ENCODE measurements at regions not wholly inside any gene's neighbourhood (a gene's known extent, or its start where the extent isn't known, plus 50 kb on each side); places are given as distances from the start of the nearest gene placed in this dataset.

- Mint-ChIP-seq H3K36me3 (ENCODE audit: low read depth) (no peaks in the 10 kb centered on the region), H3K9me3 (no peaks in the 10 kb centered on the region), H3K27me3 (no peaks in the 10 kb centered on the region), H3K4me1 (ENCODE audit: low read depth) (no peaks in the 10 kb centered on the region), H3K4me3 (no peak overlapping the region), H3K27ac (no peak overlapping the region)
- ATAC-seq (no peak), DNase-seq (no peak)
- POLR2A ChIA-PET = no interaction called here
- TF ChIP-seq CTCF (IDR thresholded peaks at IDR 0.05) = no peak
- CTCF ChIA-PET = no interaction called here
- intact Hi-C loops (cut with micrococcal nuclease) = no loop called here
These were observed 513.6 kb upstream of the PTBP2 start for GRCh38 chr1:96207936-96208335.

DNA sequence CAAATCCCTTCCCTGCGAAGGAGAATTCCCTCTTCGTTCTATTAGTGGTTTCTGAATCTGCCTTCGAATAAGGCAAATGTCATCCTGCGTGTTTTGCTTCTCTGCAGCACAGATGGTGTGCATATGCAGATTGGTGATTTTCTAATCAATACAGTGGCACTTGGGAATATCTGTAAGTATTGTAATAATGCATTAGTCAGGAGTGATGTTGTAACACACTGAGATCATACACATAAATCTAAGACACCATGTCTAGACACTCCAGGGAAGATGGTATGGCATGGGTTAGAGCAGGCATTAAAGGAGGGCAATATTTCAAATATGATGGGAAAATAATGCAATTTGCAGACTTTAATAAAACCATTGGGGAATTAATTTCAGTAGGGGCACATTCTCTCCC, 513.2 kb upstream of the PTBP2 start:
- no peak for ATAC-seq
- intact Hi-C loops (cut with micrococcal nuclease) = no loop called here
- no peak for DNase-seq
- H3K9me3 Mint-ChIP-seq = no peaks in the 10 kb centered on the region
- no peak for TF ChIP-seq CTCF (IDR thresholded peaks at IDR 0.05)
- H3K4me3 Mint-ChIP-seq = no peak overlapping the region
- no peaks in the 10 kb centered on the region for H3K4me1 Mint-ChIP-seq (ENCODE audit: low read depth)
- H3K36me3 Mint-ChIP-seq (ENCODE audit: low read depth) = no peaks in the 10 kb centered on the region
- ChIA-PET CTCF (no interaction called here), POLR2A (no interaction called here)
- H3K27me3 Mint-ChIP-seq = no peaks in the 10 kb centered on the region
- H3K27ac Mint-ChIP-seq = no peak overlapping the region

DNA sequence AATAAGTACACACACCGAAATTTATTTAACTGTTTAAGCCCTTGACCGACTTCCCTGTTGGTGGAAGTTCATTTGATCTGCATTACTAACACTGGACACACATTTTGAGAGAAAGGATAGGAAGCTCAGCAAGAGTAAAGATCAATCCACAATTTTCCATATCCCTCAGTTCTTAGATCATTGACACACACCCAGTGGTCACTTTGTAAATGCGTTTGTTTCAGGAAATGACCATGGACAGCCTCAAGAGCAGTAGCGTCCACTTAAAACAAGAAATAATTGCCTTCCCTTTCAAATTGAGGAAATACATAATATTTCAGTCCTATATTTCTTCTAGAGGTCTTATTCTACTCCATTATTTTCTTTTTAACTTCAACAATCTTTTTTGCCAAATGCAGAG, 511.5 kb upstream of the PTBP2 start:
- ATAC-seq (no peak), DNase-seq (no peak)
- no peak for TF ChIP-seq CTCF (IDR thresholded peaks at IDR 0.05)
- H3K9me3 Mint-ChIP-seq = no peaks in the 10 kb centered on the region
- H3K4me3 Mint-ChIP-seq = no peak overlapping the region
- intact Hi-C loops (cut with micrococcal nuclease) = no loop called here
- no peaks in the 10 kb centered on the region for H3K36me3 Mint-ChIP-seq (ENCODE audit: low read depth)
- H3K4me1 Mint-ChIP-seq (ENCODE audit: low read depth) = no peaks in the 10 kb centered on the region
- ChIA-PET POLR2A (no interaction called here), CTCF (no interaction called here)
- H3K27me3 Mint-ChIP-seq = no peaks in the 10 kb centered on the region
- no peak overlapping the region for H3K27ac Mint-ChIP-seq

- intact Hi-C loops (cut with micrococcal nuclease) = no loop called here
- H3K27me3 Mint-ChIP-seq = no peaks in the 10 kb centered on the region
- DNase-seq = no peak
- no peaks in the 10 kb centered on the region for H3K36me3 Mint-ChIP-seq (ENCODE audit: low read depth)
- TF ChIP-seq CTCF (IDR thresholded peaks at IDR 0.05) = no peak
- POLR2A ChIA-PET = no interaction called here
- no peaks in the 10 kb centered on the region for H3K9me3 Mint-ChIP-seq
- H3K4me3 Mint-ChIP-seq = no peak overlapping the region
- ATAC-seq = no peak
- no peak overlapping the region for H3K27ac Mint-ChIP-seq
- no peaks in the 10 kb centered on the region for H3K4me1 Mint-ChIP-seq (ENCODE audit: low read depth)
- CTCF ChIA-PET = no interaction called here
These were observed 510.4 kb upstream of the PTBP2 start for GRCh38 chr1:96211202-96211601.

- CTCF ChIA-PET = no interaction called here
- H3K36me3 Mint-ChIP-seq (ENCODE audit: low read depth) = no peaks in the 10 kb centered on the region
- DNase-seq (no peak), ATAC-seq (no peak)
- intact Hi-C loops (cut with micrococcal nuclease) = no loop called here
- H3K4me1 Mint-ChIP-seq (ENCODE audit: low read depth) = no peaks in the 10 kb centered on the region
- H3K9me3 Mint-ChIP-seq = no peaks in the 10 kb centered on the region
- H3K27ac Mint-ChIP-seq = no peak overlapping the region
- POLR2A ChIA-PET = no interaction called here
- H3K27me3 Mint-ChIP-seq = no peaks in the 10 kb centered on the region
- no peak for TF ChIP-seq CTCF (IDR thresholded peaks at IDR 0.05)
- no peak overlapping the region for H3K4me3 Mint-ChIP-seq
These were observed 506.6 kb upstream of the PTBP2 start for GRCh38 chr1:96214982-96215381.

Data from activated CD8-positive, alpha-beta T cell treated with anti-CD3 and anti-CD28 coated beads for 36 hours (primary cell).